K562 (cell line): ENCODE measurements at regions not wholly inside any gene's neighbourhood (a gene's known extent, or its start where the extent isn't known, plus 50 kb on each side); places are given as distances from the start of the nearest gene placed in this dataset.

Experiments used
- AFF1 ChIP-seq, 2 experiments: fragments of 450-650 bp; IDR thresholded peaks; 2 replicates each; pipeline ENCODE4 v1.6.1; 2018; ENCODE audit warnings: mild to moderate bottlenecking in 2 of 2, low read depth in 1 of 2; ENCODE audit not compliant: partially characterized antibody in 2 of 2
- CBFB ChIP-seq: sonication (generic); formaldehyde crosslinking; IDR thresholded peaks from 2 replicates; pipeline ENCODE4 v1.4.0; 2020; ENCODE audit warnings: mild to moderate bottlenecking, missing genetic modification reagents
- CHCHD3 ChIP-seq: fragments of 250-450 bp; sonication (Bioruptor Pico); IDR thresholded peaks from 2 replicates; pipeline ENCODE4 v2.1.2; 2022; ENCODE audit warnings: mild to moderate bottlenecking
- FOS ChIP-seq: IDR thresholded peaks from 3 replicates; pipeline ENCODE4 v1.6.1; 2011; ENCODE audit not compliant: insufficient read length; ENCODE audit errors: extremely low read depth
- HCFC1 ChIP-seq: IDR thresholded peaks from 2 replicates; pipeline ENCODE4 v1.6.1; 2012; ENCODE audit warnings: low read depth, low read length, improper control_type of control experiment
- HDAC6 ChIP-seq: IDR thresholded peaks from 2 replicates; pipeline ENCODE4 v1.6.1; 2012; ENCODE audit warnings: low read depth, mild to moderate bottlenecking, control low read depth, inconsistent platforms, low read length, moderate library complexity
- HLTF ChIP-seq: fragments of 450-650 bp; IDR thresholded peaks from 2 replicates; pipeline ENCODE4 v1.6.1; 2016
- L3MBTL2 ChIP-seq: fragments of 450-650 bp; IDR thresholded peaks from 2 replicates; pipeline ENCODE4 v1.6.1; 2016; ENCODE audit warnings: mild to moderate bottlenecking, moderate library complexity
- LEF1 ChIP-seq: fragments of 450-650 bp; IDR thresholded peaks from 2 replicates; pipeline ENCODE4 v1.6.1; 2016; ENCODE audit warnings: mild to moderate bottlenecking
- TSHZ1 ChIP-seq: fragments of 250-450 bp; sonication (Bioruptor Pico); IDR thresholded peaks from 2 replicates; pipeline ENCODE4 v1.4.0; 2020; ENCODE audit warnings: mild to moderate bottlenecking, moderate library complexity
- ZNF175 ChIP-seq: fragments of 200-800 bp; sonication (Bioruptor generic); IDR thresholded peaks from 2 replicates; pipeline ENCODE4 v1.6.1; 2016; ENCODE audit warnings: low read depth, mild to moderate bottlenecking, missing genetic modification characterization, missing compliant biosample characterization

GRCh38 chr12:83326666-83327065, 640.0 kb downstream of the TMTC2 start:
- TF ChIP-seq HCFC1 = no peak
- TF ChIP-seq ZNF175 (CRISPR knock-in tag) = no peak
- no peak for TF ChIP-seq HDAC6
- TF ChIP-seq CHCHD3 = no peak
- no peak for TF ChIP-seq HLTF
- TF ChIP-seq FOS = no peak
- TF ChIP-seq LEF1 = no peak
- no peak for TF ChIP-seq CBFB
- TF ChIP-seq AFF1 (IDR thresholded peaks at IDR 0.05; ENCODE audit: low read depth in 1 of 2, partially characterized antibody in 2 of 2) = no peak
- no peak for TF ChIP-seq TSHZ1 (CRISPR knock-in tag)
- TF ChIP-seq L3MBTL2 = no peak
